Natural killer cell (primary cell): ENCODE measurements at regions not wholly inside any gene's neighbourhood (a gene's known extent, or its start where the extent isn't known, plus 50 kb on each side); places are given as distances from the start of the nearest gene placed in this dataset.

ENCODE experiments used
- ATAC-seq, 3 donors: fragments of 150-1000 bp in 2 of 3; fragments of 200-7000 bp in 1 of 3; cut with Tn5 transposase; 1 replicate in 1 of 3; 2 replicates in 2 of 3; pipeline ENCODE4 v1.10.0; 2021; ENCODE audit warnings: mild to moderate bottlenecking in 2 of 3, moderate library complexity in 2 of 3
- DNase-seq, 2 donors: peaks; one replicate each; pipeline versions ENCODE4 v3.0.0 to v3.0.0-alpha.2; 2013 to 2021; ENCODE audit warnings: mixed read lengths in 1 of 2
- H3K27ac ChIP-seq: one replicate; pipeline ENCODE4 v1.5.1; 2013; ENCODE audit warnings: mild to moderate bottlenecking, low read length
- H3K27me3 ChIP-seq: one replicate; pipeline ENCODE4 v1.6.1; 2013; ENCODE audit warnings: low read length; ENCODE audit not compliant: control insufficient read depth, insufficient read depth
- H3K36me3 ChIP-seq: one replicate; pipeline ENCODE4 v1.6.1; 2013; ENCODE audit warnings: low read length; ENCODE audit not compliant: control insufficient read depth, insufficient read depth
- H3K4me1 ChIP-seq: one replicate; pipeline ENCODE4 v1.6.1; 2013; ENCODE audit warnings: low read length; ENCODE audit not compliant: control insufficient read depth, insufficient read depth
- H3K4me3 ChIP-seq: one replicate; pipeline ENCODE4 v1.5.1; 2013; ENCODE audit warnings: low read length
- H3K9me3 ChIP-seq: one replicate; pipeline ENCODE4 v1.6.1; 2013; ENCODE audit warnings: low read length; ENCODE audit not compliant: control insufficient read depth, insufficient read depth
- H3K27ac Mint-ChIP-seq, 2 donors: one replicate each; pipeline ENCODE4 v1.8.0; 2022; ENCODE audit warnings: mild to moderate bottlenecking in 2 of 2, mixed read lengths in 2 of 2, moderate library complexity in 1 of 2
- H3K27me3 Mint-ChIP-seq, 2 donors: one replicate each; pipeline ENCODE4 v1.8.0; 2022; ENCODE audit warnings: low read depth in 2 of 2, mixed read lengths in 2 of 2
- H3K36me3 Mint-ChIP-seq: one replicate; pipeline ENCODE4 v1.8.0; 2022; ENCODE audit warnings: mixed read lengths
- H3K4me1 Mint-ChIP-seq, 2 donors: one replicate each; pipeline ENCODE4 v1.8.0; 2022; ENCODE audit warnings: mixed read lengths in 2 of 2
- H3K4me3 Mint-ChIP-seq: one replicate; pipeline ENCODE4 v1.8.0; 2022; ENCODE audit warnings: mild to moderate bottlenecking, moderate library complexity, mixed read lengths
- H3K9me3 Mint-ChIP-seq, 2 donors: one replicate each; pipeline ENCODE4 v1.8.0; 2022; ENCODE audit warnings: mixed read lengths in 2 of 2
- WGBS: methylation state at CpG from one replicate; pipeline ENCODE4 v1.1.7; 2013; ENCODE audit warnings: missing lambda C conversion rate; ENCODE audit not compliant: insufficient coverage; 5-methylcytosine and 5-hydroxymethylcytosine counted together
- intact Hi-C: fragments of 100-400 bp; cut with micrococcal nuclease; formaldehyde crosslinking; loops from one replicate; pipeline ENCODE4 v1.14.2; 2022
- TF ChIP-seq, protein P1 (sequence below): fragments of 200-600 bp; IDR thresholded peaks from one replicate; pipeline ENCODE4 v1.8.0; 2022; ENCODE audit warnings: antibody characterized with exemption

DNA sequence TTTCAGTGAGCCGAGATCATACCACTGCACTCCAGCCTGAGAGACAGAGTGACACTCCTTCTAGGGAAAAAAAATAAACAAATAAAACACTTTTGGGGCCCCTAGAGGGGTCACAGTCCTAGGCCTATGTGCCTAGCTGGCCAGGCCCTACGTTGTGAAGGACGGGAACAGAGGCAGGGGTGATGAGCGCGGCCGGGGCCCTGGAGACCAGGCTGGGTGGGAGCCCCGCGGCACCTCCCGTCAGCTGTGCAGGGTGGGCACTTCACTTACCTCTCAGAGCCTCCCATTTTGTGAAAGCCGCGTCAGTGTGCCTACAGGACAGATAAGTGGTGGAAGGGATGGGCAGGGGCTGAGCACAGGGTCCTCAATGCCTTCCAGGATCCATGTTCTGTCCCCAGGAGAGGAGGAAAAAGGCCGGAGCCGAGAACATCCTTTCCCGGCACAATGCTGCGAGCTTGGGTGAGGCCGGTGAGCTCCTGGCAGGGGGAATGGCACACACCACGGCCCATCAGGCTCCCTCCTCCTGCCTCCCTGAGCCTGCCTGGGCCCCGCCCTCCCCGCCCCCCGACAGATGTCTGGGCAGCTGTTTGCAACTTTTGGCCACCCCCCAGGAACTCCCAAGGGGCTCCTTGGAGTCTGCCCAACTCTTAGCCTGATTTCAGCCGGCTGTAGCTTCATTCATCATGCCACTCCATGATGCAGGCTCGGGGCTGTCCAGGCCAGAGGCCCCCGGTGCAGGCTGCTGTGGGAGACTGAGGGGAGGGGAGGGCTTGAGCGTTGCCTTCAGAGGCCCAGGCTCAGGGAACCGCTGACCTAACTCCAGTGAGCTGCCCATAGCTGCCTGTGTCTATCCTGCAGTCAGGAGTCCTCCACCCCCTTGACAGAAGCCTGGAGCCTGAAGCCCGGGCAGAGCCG, 196.5 kb downstream of the TFCP2L1 start:
- H3K27ac ChIP-seq: no peak overlapping the region
- ATAC-seq: no peak
- intact Hi-C loops: loop anchor here (5.0 to 10.0 kb wide), 2 partner anchors 269 to 394 kb away; no protein-coding TSS in a partner anchor

DNA sequence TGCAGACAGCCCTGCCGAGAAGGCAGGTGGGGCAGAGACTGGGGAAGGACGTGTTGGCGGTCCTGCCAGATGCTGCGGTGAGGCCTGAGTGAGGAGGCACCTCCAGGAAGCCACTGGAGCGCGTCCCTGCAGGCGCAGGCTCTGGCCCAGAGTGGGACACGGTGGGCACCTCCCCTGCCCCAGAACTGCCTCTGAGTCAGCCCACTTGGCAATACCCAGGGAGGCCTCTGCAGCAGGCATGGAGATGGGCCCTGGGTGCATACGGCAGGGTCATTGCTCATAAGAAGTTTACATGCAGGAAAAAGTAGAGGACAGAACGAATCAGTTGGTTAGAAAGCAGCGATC, 195.9 kb downstream of the TFCP2L1 start:
- Mint-ChIP-seq H3K36me3 (no peaks in the 10 kb centered on the region), H3K27me3 (no peaks in the 10 kb centered on the region), H3K4me1 (no peaks in the 10 kb centered on the region), H3K4me3 (no peak overlapping the region), H3K9me3 (no peaks in the 10 kb centered on the region), H3K27ac (no peak overlapping the region)
- no peaks in the 10 kb centered on the region for H3K4me1 ChIP-seq
- DNase-seq: no peak
- no peak for ATAC-seq
- no peaks in the 10 kb centered on the region for H3K27me3 ChIP-seq
- no peaks in the 10 kb centered on the region for H3K9me3 ChIP-seq
- H3K36me3 ChIP-seq: no peaks in the 10 kb centered on the region
- 87% methylated on average over 11 of the region's 11 CpGs for WGBS
- no peak overlapping the region for H3K27ac ChIP-seq
- H3K4me3 ChIP-seq: no peak overlapping the region
- TF ChIP-seq, protein P1, sequence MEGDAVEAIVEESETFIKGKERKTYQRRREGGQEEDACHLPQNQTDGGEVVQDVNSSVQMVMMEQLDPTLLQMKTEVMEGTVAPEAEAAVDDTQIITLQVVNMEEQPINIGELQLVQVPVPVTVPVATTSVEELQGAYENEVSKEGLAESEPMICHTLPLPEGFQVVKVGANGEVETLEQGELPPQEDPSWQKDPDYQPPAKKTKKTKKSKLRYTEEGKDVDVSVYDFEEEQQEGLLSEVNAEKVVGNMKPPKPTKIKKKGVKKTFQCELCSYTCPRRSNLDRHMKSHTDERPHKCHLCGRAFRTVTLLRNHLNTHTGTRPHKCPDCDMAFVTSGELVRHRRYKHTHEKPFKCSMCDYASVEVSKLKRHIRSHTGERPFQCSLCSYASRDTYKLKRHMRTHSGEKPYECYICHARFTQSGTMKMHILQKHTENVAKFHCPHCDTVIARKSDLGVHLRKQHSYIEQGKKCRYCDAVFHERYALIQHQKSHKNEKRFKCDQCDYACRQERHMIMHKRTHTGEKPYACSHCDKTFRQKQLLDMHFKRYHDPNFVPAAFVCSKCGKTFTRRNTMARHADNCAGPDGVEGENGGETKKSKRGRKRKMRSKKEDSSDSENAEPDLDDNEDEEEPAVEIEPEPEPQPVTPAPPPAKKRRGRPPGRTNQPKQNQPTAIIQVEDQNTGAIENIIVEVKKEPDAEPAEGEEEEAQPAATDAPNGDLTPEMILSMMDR: no peak
- intact Hi-C loops: loop anchor here (5.0 to 10.0 kb wide), 2 partner anchors 268 to 394 kb away; no protein-coding TSS in a partner anchor

More for the DNA sequence above, 196.5 kb downstream of the TFCP2L1 start:
- Histone ChIP-seq H3K36me3 (no peaks in the 10 kb centered on the region), H3K4me1 (no peaks in the 10 kb centered on the region), H3K4me3 (no peak overlapping the region), H3K27me3 (no peaks in the 10 kb centered on the region), H3K9me3 (no peaks in the 10 kb centered on the region)
- Mint-ChIP-seq H3K9me3 (no peaks in the 10 kb centered on the region), H3K27me3 (no peaks in the 10 kb centered on the region), H3K4me1 (no peaks in the 10 kb centered on the region), H3K4me3 (no peak overlapping the region), H3K27ac (no peak overlapping the region), H3K36me3 (no peaks in the 10 kb centered on the region)
- WGBS: 84% methylated on average over 27 of the region's 27 CpGs
- DNase-seq: no peak
- TF ChIP-seq, protein P1: no peak

DNA sequence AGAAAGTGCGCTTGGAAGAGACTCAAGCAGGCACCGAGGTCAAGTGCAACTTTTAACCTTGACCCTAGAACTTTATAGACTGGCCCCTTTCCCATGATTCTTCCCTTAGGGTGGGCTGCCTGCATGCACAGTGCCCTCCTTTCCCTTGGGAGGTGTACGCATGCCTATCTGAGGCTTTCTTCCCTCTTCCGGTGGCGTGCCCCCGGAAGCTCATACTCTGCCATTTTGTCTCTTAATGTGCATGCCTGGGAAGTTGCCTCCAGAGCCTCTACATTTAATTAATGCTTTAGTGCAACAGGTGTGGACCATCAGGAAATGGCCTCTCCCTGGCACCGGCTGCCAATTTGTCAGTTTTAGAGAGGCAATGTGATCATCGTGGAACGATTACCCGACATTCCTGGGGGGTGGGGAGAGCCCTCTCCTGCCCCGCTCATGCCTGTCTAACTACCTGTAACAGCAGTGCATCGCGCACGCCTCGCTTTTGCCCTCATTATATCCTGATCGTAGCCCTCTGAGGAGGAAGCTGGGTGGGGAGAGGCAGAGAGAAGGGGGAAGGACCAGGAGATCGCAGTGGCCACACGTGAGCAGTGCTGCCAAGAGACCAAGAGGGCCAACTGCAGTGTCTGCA, 194.8 kb downstream of the TFCP2L1 start:
- H3K27me3 ChIP-seq: no peaks in the 10 kb centered on the region
- H3K4me3 Mint-ChIP-seq: no peak overlapping the region
- ATAC-seq (no peak), DNase-seq (no peak)
- TF ChIP-seq, protein P1: no peak
- H3K36me3 Mint-ChIP-seq: no peaks in the 10 kb centered on the region
- no peaks in the 10 kb centered on the region for H3K4me1 Mint-ChIP-seq
- no peaks in the 10 kb centered on the region for H3K9me3 Mint-ChIP-seq
- peaks cover 0 to 2% of the 10 kb centered on the region in 2 donors for H3K27me3 Mint-ChIP-seq
- no peak overlapping the region for H3K27ac ChIP-seq
- no peak overlapping the region for H3K27ac Mint-ChIP-seq
- no peak overlapping the region for H3K4me3 ChIP-seq
- 92% methylated on average over 18 of the region's 18 CpGs for WGBS
- intact Hi-C loops: no loop called here
- no peaks in the 10 kb centered on the region for H3K36me3 ChIP-seq
- no peaks in the 10 kb centered on the region for H3K4me1 ChIP-seq
- no peaks in the 10 kb centered on the region for H3K9me3 ChIP-seq
